NAMALWA (cell line): ENCODE measurements at regions not wholly inside any gene's neighbourhood (a gene's known extent, or its start where the extent isn't known, plus 50 kb on each side); places are given as distances from the start of the nearest gene placed in this dataset.
"Not testable (repeated sequence)": the region's sequence is repeated elsewhere in the genome, so short reads cannot be mapped to it uniquely, and the experiment has no call there.

Source experiments
- DNase-seq: peaks from one replicate; pipeline ENCODE4 v3.0.0-alpha.2; 2015; ENCODE audit warnings: low spot score

GRCh38 chr17:14471052-14471451 is 170.2 kb downstream of the HS3ST3B1 start:
- no peak for DNase-seq

DNA sequence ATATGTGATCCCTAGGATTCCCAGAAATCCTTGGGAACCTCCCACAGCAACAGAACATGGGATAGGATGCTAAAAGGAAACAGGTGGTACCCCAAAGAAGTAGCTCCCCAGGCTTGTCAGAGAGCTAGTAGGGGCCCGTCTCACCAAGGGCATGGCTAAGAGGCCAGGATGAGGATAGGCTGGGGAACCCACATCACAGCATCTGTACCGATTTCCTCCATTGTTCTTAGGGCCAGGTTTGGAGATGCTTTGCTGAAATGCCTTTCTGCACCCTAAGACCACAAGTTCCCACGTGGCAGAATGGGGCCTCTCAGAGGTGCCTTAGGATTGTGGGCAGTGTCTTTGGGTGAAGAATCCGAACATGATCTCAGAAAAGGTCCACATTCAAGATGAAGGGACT is 169.5 kb downstream of the HS3ST3B1 start:
- DNase-seq: no peak

GRCh38 chr17:14469971-14470370 is 169.1 kb downstream of the HS3ST3B1 start:
- DNase-seq: no peak

DNA sequence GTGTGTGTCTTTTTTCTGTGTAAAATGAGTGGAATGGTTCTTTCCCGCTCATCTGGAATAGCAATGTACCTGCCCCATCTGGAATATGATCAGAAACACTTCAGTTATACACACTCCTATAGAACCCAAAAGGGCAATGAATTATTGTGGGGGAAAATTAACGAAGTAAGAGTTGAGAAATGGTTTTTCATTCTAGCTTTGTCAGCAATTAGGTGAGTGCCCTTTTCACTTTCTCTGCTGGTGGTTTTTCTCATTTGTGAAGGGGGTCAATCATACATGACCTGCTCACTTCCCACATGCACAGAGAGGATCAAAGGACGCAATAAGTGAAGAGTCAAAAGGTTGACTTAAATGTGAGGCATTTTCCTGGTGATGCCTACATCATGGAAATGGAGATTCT is 168.0 kb downstream of the HS3ST3B1 start:
- DNase-seq: no peak

GRCh38 chr17:14461227-14461548 is 160.3 kb downstream of the HS3ST3B1 start:
- DNase-seq: no peak

- no peak for DNase-seq
Measured at GRCh38 chr17:14460516-14461226, 159.8 kb downstream of the HS3ST3B1 start.

- DNase-seq: no peak
Measured at GRCh38 chr17:14459955-14460354, 159.1 kb downstream of the HS3ST3B1 start.

DNA sequence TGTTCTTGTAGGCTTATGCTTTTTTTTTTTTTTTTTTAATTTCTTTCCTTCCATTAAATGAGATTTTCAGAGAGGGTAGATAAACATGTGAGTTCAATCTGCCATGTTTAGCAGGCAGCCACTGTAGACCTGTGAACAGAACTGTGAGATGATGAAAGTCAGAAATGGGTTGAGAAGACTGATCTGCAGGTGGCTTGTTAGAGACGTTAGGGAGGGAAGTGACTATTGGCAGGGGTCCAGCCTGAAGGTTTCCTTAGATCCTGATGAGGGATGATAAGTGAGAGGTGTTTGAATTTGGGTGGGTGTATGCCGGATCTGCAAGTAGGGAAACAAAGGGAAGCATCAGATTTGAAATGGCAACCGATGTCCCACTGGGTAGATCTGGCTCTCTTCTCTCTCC is 157.8 kb downstream of the HS3ST3B1 start:
- DNase-seq: peak; percentile 0

- no peak for DNase-seq
Measured at GRCh38 chr17:14454746-14455145, 153.9 kb downstream of the HS3ST3B1 start.

- no peak for DNase-seq
Measured at GRCh38 chr17:14452856-14453255, 152.0 kb downstream of the HS3ST3B1 start.

GRCh38 chr17:14451729-14452191 is 150.9 kb downstream of the HS3ST3B1 start:
- no peak for DNase-seq

DNA sequence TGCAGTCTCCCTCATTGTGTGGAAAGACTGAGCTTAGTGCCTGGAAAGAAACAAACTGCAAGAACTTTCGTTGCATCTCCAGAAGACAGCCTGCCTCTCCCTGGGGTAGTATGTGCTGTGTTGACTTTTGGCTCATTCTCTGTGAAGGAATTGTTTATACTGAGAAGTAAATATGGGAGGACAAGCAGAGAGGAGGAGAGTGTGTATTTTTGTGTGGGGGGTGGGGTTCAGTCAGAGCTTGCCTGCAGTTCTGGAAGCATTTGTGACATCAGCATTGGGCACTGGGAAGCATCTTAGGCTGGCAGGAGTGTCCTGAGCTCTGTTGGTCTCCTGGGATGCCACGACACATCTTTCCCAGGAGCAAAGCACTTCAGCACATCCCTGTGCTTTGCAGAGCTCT is 147.9 kb downstream of the HS3ST3B1 start:
- no peak for DNase-seq

- DNase-seq: no peak
Measured at GRCh38 chr17:14446825-14447224, 145.9 kb downstream of the HS3ST3B1 start.

DNA sequence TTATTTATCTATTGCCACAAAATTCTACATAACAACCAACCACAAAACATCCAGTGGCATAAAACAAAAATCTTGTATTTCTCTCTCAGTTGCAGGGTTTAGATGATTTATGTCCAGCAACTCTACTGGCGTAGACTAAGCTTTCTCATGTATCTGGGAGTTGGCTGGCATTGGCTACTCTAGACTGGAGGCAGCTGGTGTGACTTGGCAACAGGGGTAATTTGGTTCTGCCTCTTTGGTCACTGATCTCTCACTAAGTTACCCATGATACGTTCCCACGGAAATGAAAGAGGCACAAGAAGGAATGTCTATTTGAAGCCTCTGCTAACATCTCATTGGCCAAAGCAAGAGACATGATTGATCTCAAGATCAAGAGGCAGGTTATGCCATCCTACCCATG is 144.0 kb downstream of the HS3ST3B1 start:
- DNase-seq: no peak

DNA sequence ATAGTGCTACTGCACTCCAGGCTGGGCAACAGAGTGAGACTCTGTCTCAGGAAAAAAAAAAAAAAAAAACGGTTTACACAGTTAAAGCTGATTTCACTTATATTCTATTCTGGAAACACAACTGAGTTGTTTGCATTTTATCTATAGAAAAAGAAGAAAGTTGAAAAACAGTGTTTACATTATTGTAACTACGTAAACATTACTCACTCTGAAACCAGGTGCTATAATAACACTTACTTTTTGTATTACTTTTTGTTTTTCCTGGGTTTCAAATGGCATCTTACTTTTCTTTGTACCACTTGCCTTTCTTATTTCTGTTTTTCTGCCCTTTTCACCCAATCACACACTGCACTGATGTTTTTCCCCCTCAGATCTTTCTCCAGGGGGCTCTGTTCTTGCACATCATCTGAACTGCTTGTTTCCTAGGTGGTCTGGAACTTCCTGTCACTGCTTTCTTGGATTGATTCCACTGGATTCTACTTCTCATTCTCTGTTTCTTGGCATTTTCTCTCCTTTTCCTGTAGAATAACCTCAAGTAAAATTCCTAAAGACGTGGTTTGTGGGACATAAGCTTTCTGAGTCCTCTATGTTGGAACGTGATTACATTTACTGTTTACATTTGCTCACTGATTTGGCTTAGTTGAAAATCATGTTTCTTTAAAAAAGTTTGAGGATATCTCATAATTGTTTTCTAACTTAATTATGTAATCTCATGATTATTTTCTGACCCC is 142.1 kb downstream of the HS3ST3B1 start:
- DNase-seq: no peak

GRCh38 chr17:14437176-14437575 is 136.3 kb downstream of the HS3ST3B1 start:
- DNase-seq: no peak

DNA sequence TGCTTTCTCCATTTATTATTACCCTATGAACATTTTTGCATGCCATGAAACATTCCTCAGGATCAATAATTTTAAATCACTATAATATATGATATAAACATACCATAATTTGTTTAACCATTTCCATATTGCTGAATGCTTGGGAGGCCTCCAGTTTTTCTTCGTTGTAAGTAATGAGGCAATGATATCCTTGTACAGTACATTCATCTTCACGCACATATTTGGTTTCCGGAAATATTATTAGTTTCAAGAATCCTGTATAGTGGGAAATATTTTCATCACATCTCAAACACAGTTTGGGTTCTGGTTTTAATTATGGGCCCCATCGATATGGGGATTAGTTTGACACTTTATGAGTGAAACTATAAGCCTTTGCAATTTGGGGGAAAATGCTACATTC is 135.4 kb downstream of the HS3ST3B1 start:
- DNase-seq: no peak

DNA sequence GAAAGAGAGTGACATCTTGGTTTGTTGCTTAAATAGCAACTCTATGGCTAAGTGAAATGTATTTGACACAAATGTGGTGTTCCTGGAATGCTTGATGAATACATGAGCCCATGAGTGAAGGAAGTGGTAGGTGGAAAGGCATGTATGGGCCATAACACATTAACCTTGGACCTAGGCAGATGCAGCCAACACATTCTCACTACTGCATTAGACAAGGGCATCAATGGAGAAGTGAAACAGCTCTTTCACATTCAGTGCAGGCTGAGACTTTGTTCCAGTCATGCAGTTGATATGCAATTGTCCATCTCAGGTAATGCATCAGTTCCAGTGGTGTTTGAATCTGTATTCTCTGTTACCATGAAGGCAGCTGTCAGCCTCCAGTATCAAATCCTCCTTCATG is 133.6 kb downstream of the HS3ST3B1 start:
- DNase-seq: no peak

DNA sequence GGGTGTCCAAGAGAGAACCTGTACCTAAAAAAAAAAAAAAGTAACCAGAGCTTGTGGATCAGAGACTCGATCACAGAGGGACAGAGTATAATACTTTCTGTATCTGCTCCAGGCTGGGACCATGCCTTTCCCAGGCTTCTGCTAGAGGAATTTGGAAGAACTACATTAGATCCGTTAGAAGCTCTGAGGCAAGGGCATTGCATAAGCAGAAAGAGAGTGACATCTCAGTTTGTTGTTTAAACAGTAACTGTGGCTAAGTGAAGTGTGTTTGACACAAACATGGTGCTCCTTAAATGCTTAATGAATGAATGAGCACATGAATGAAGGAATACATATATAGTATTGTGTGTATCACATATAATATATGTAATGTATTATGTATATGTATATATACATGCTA is 131.2 kb downstream of the HS3ST3B1 start:
- no peak for DNase-seq

DNA sequence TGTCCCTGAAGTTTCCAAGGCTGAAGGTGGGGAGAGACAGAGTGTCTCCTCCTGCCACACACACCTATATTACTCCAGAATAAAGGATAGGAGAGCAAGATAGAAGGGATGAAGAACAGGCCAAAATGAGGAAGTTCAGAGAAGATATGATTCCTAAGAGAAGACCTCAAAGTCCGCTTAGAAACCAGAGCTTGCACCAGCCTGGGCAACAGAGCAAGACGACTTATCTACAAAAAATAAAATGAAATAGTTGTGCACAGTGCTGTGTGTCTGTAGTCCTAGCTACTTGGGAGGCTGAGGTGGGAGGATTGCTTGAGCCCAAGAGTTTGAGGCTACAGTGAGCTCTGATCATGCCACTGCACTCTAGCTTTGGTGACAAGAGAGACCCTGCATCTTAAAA is 128.2 kb downstream of the HS3ST3B1 start:
- peak; percentile 9 for DNase-seq

GRCh38 chr17:14428648-14429029 is 127.8 kb downstream of the HS3ST3B1 start:
- peak; percentile 40 for DNase-seq

DNA sequence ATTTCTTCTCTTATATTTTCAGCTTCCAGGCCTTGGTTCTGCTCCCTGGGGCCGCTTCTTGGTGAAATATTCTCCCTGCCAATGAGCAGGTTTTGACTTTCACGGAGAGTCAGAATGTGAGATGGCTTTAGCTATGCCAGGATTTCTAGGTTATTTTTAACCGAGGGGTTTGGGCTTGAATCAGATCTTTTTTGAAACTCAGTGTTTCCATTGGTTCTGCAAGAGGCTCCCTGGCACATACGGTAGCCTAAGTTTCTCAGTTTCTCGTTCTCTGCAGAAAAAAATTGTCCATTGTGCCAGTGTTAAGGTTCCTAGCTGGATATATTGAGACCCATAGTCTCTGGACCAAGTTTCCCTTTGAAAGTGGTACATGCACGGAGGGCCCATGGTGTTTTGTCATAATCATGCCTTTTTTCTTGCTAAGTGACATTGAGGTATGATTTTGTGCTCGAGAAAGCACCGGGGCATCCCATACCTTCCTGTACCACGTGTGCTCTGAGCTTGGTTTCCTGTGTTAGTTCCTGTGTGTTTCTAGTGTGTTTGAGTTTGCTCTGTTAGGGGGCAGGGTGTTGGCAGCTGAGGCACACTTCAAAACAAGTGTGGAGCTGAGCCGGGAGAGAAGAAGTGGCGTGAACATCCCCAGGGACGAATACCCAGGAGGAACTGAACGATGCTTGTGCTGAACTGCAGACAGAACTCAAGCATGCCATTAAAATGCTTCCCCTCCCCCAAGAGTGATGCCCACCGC is 127.2 kb downstream of the HS3ST3B1 start:
- DNase-seq: peak; percentile 38

DNA sequence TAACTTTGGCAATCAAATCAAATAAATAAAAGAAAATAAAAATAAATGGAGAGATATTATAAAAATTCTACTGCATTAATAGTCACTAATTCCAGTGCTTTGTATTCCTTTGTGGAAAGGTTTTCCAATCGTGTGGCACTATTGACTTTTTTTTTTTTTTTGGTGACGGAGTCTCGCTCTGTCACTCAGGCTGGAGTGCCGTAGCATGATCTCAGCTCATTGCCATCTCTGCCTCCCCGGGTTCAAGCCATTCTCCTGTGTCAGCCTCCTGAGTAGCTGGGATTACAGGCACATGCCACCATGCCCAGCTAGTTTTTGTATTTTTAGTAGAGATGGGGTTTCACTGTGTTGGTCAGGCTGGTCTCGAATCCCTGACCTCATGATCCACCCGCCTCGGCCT is 122.3 kb downstream of the HS3ST3B1 start:
- not testable (repeated sequence) for DNase-seq
